H1 (cell line): ENCODE measurements at regions not wholly inside any gene's neighbourhood (a gene's known extent, or its start where the extent isn't known, plus 50 kb on each side); places are given as distances from the start of the nearest gene placed in this dataset.
A peak's percentile ranks its signal among the peaks of the same experiment; 100 is the strongest.

Experiments
- CTCF ChIA-PET: fragments of 300-600 bp; sonication (Branson Sonifier 250); formaldehyde crosslinking; loops from one replicate; lab custom pipeline; 2021; ENCODE audit not compliant: partially characterized antibody; lab: Charles Lee
- POLR2A ChIA-PET: fragments of 300-600 bp; sonication (Branson Sonifier 250); formaldehyde crosslinking; loops from one replicate; lab custom pipeline; 2021; ENCODE audit warnings: inconsistent platforms; ENCODE audit not compliant: partially characterized antibody; lab: Charles Lee
- DNase-seq, 2 experiments: peaks; one replicate each; pipeline versions ENCODE4 v3.0.0 to v3.0.0-alpha.2; 2010 to 2022; ENCODE audit warnings: low spot score in 2 of 2, low read depth in 1 of 2, mixed read lengths in 1 of 2
- FAIRE-seq: peaks from 2 replicates; lab custom pipeline; 2011; peaks lifted over from hg19 to GRCh38; lab: Jason Lieb, UNC
- H2AFZ ChIP-seq: 2 replicates; pipeline ENCODE4 v1.8.1; 2012; ENCODE audit warnings: low read length, inconsistent platforms
- H2AK5ac ChIP-seq: 2 replicates; pipeline ENCODE4 v1.6.1; 2013; ENCODE audit warnings: low read depth, low read length
- H2BK120ac ChIP-seq: replicated peaks from 2 replicates; pipeline ENCODE3; 2013; ENCODE audit warnings: low read depth, low read length, inconsistent platforms
- H2BK12ac ChIP-seq: 2 replicates; pipeline ENCODE4 v1.6.1; 2013; ENCODE audit warnings: low read depth, low read length
- H2BK15ac ChIP-seq: 2 replicates; pipeline ENCODE4 v1.6.1; 2013; ENCODE audit warnings: low read length
- H2BK20ac ChIP-seq: 2 replicates; pipeline ENCODE4 v1.6.1; 2013; ENCODE audit warnings: low read length
- H2BK5ac ChIP-seq: 2 replicates; pipeline ENCODE4 v1.6.1; 2013; ENCODE audit warnings: low read depth, low read length
- H3K14ac ChIP-seq: 2 replicates; pipeline ENCODE4 v1.6.1; 2013; ENCODE audit warnings: inconsistent platforms; ENCODE audit not compliant: insufficient read length
- H3K18ac ChIP-seq: 2 replicates; pipeline ENCODE4 v1.6.1; 2013; ENCODE audit warnings: low read length; ENCODE audit errors: extremely low read depth
- H3K23ac ChIP-seq: 2 replicates; pipeline ENCODE4 v1.6.1; 2013; ENCODE audit warnings: inconsistent platforms; ENCODE audit not compliant: insufficient read length
- H3K23me2 ChIP-seq: 2 replicates; pipeline ENCODE4 v1.6.1; 2013; ENCODE audit warnings: low read depth, low read length
- H3K27ac ChIP-seq: 2 replicates; pipeline ENCODE4 v1.6.1; 2011; ENCODE audit warnings: low read depth, low read length, inconsistent platforms
- H3K27me3 ChIP-seq, 4 experiments: replicated peaks in 1 of 4; 1 replicate in 1 of 4; 2 replicates in 3 of 4; pipeline versions ENCODE4 v1.6.1 to v1.8.1; 2011 to 2013; ENCODE audit warnings: low read length in 3 of 4, mild to moderate bottlenecking in 3 of 4, inconsistent platforms in 2 of 4, mixed read lengths in 2 of 4, moderate library complexity in 1 of 4; ENCODE audit not compliant: control insufficient read depth in 3 of 4, insufficient read depth in 3 of 4; ENCODE audit errors: extremely low read depth in 1 of 4
- H3K36me3 ChIP-seq, 4 experiments: 2 replicates each; pipeline versions ENCODE4 v1.6.1 to v1.8.1; 2011 to 2013; ENCODE audit warnings: mild to moderate bottlenecking in 4 of 4, low read length in 3 of 4, moderate library complexity in 2 of 4, control low read depth in 1 of 4, inconsistent platforms in 1 of 4; ENCODE audit not compliant: insufficient read depth in 4 of 4, control insufficient read depth in 2 of 4
- H3K4ac ChIP-seq: replicated peaks from 2 replicates; pipeline ENCODE3; 2013; ENCODE audit warnings: low read length, low read depth, mixed read lengths, inconsistent platforms; ENCODE audit not compliant: insufficient read length
- H3K4me1 ChIP-seq, 4 experiments: replicated peaks in 1 of 4; 1 replicate in 1 of 4; 2 replicates in 3 of 4; pipeline versions ENCODE4 v1.6.1 to v1.8.1; 2011 to 2013; ENCODE audit warnings: low read length in 3 of 4, inconsistent platforms in 2 of 4, mixed read lengths in 1 of 4; ENCODE audit not compliant: insufficient read depth in 4 of 4, control insufficient read depth in 3 of 4
- H3K4me2 ChIP-seq, 2 experiments: 2 replicates each; pipeline versions ENCODE4 v1.6.1 to v1.8.1; 2011 to 2013; ENCODE audit warnings: low read depth in 2 of 2, low read length in 2 of 2, control low read depth in 1 of 2, inconsistent platforms in 1 of 2, mild to moderate bottlenecking in 1 of 2; ENCODE audit not compliant: insufficient read depth in 1 of 2
- H3K4me3 ChIP-seq, 4 experiments: fragments of 200-600, 300-600 bp in 1 of 4; sonication (generic), shearing (Covaris generic), sonication (Bioruptor Twin) in 1 of 4; 2 replicates each; pipeline versions ENCODE4 v1.5.1 to v1.8.1; 2011 to 2016; ENCODE audit warnings: low read length in 4 of 4, low read depth in 3 of 4, control low read depth in 2 of 4, inconsistent platforms in 2 of 4, mild to moderate bottlenecking in 2 of 4, mixed read lengths in 1 of 4, moderate library complexity in 1 of 4; ENCODE audit not compliant: insufficient read depth in 2 of 4; ENCODE audit errors: extremely low read depth in 1 of 4
- H3K56ac ChIP-seq: replicated peaks from 2 replicates; pipeline ENCODE3; 2013; ENCODE audit warnings: low read depth, mild to moderate bottlenecking, mixed read lengths, low read length, inconsistent platforms; ENCODE audit not compliant: insufficient read length
- H3K79me1 ChIP-seq: 2 replicates; pipeline ENCODE4 v1.6.1; 2013; ENCODE audit warnings: low read depth, low read length, control low read depth
- H3K79me2 ChIP-seq, 2 experiments: 2 replicates each; pipeline versions ENCODE4 v1.6.1 to v1.8.1; 2012 to 2013; ENCODE audit warnings: low read length in 2 of 2, mild to moderate bottlenecking in 2 of 2, inconsistent platforms in 1 of 2; ENCODE audit not compliant: insufficient read depth in 2 of 2, control insufficient read depth in 1 of 2
- H3K9ac ChIP-seq, 4 experiments: replicated peaks in 1 of 4; 1 replicate in 1 of 4; 2 replicates in 3 of 4; pipeline versions ENCODE4 v1.6.1 to v1.8.1; 2011 to 2013; ENCODE audit warnings: low read depth in 3 of 4, low read length in 3 of 4, control low read depth in 2 of 4, mild to moderate bottlenecking in 2 of 4, moderate library complexity in 2 of 4, inconsistent platforms in 1 of 4; ENCODE audit errors: extremely low read depth in 1 of 4
- H3K9me3 ChIP-seq, 2 experiments: 2 replicates each; pipeline versions ENCODE4 v1.6.1 to v1.8.1; 2012 to 2013; ENCODE audit warnings: mild to moderate bottlenecking in 2 of 2, moderate library complexity in 2 of 2, control low read depth in 1 of 2, inconsistent platforms in 1 of 2, low read depth in 1 of 2, low read length in 1 of 2, mixed read lengths in 1 of 2; ENCODE audit not compliant: insufficient read depth in 2 of 2
- H4K20me1 ChIP-seq, 2 experiments: replicated peaks in 1 of 2; 2 replicates each; pipeline versions ENCODE3 to v1.8.1; 2011 to 2013; ENCODE audit warnings: inconsistent platforms in 2 of 2, low read length in 2 of 2, mild to moderate bottlenecking in 1 of 2; ENCODE audit not compliant: insufficient read depth in 2 of 2, control insufficient read depth in 1 of 2
- H4K5ac ChIP-seq: 2 replicates; pipeline ENCODE4 v1.6.1; 2013; ENCODE audit warnings: low read length, low read depth, mixed read lengths, inconsistent platforms; ENCODE audit not compliant: insufficient read length
- H4K8ac ChIP-seq: 2 replicates; pipeline ENCODE4 v1.8.0; 2013; ENCODE audit warnings: mild to moderate bottlenecking, moderate library complexity, low read length, inconsistent platforms; ENCODE audit not compliant: insufficient read depth; ENCODE audit errors: extremely low read depth
- H4K91ac ChIP-seq: replicated peaks from 2 replicates; pipeline ENCODE3; 2013; ENCODE audit warnings: low read length, mixed read lengths, inconsistent platforms; ENCODE audit not compliant: insufficient read length
- CHD1 ChIP-seq: IDR thresholded peaks from 2 replicates; pipeline ENCODE4 v1.6.1; 2012; ENCODE audit warnings: low read depth, low read length, improper control_type of control experiment
- CREB1 ChIP-seq: IDR thresholded peaks from 2 replicates; pipeline ENCODE4 v1.6.1; 2012; ENCODE audit warnings: inconsistent platforms
- HDAC2 ChIP-seq, 2 experiments: fragments of 300-600 bp in 1 of 2; sonication (generic) in 1 of 2; IDR thresholded peaks; 2 replicates each; pipeline ENCODE4 v1.6.1; 2011 to 2012; ENCODE audit warnings: low read depth in 2 of 2, low read length in 2 of 2, mild to moderate bottlenecking in 2 of 2, moderate library complexity in 2 of 2, borderline replicate concordance in 1 of 2, inconsistent platforms in 1 of 2
- JUN ChIP-seq: IDR thresholded peaks from 2 replicates; pipeline ENCODE4 v1.6.1; 2011; ENCODE audit warnings: low read depth, mild to moderate bottlenecking, improper control_type of control experiment, low read length
- KDM1A ChIP-seq: fragments of 200-600, 300-600 bp; sonication (generic); IDR thresholded peaks from 2 replicates; pipeline ENCODE4 v1.7.1; 2016; ENCODE audit warnings: mild to moderate bottlenecking, low read length, borderline replicate concordance
- POLR2AphosphoS5 ChIP-seq: IDR thresholded peaks from 2 replicates; pipeline ENCODE4 v1.6.1; 2011; ENCODE audit warnings: low read depth, low read length
- POU5F1 ChIP-seq: IDR thresholded peaks from 2 replicates; pipeline ENCODE4 v1.6.1; 2011; ENCODE audit warnings: low read depth, mild to moderate bottlenecking, low read length, moderate library complexity
- SIRT6 ChIP-seq: IDR thresholded peaks from one replicate; pipeline ENCODE4 v1.7.1; 2012; ENCODE audit warnings: low read length, inconsistent platforms
- SP1 ChIP-seq: IDR thresholded peaks from 2 replicates; pipeline ENCODE4 v1.6.1; 2011; ENCODE audit warnings: low read depth, low read length
- SUZ12 ChIP-seq: fragments of 200-600 bp; sonication (generic); IDR thresholded peaks from 2 replicates; pipeline ENCODE4 v1.6.1; 2012; ENCODE audit warnings: mild to moderate bottlenecking, inconsistent platforms, low read length, moderate library complexity, mixed read lengths
- TAF1 ChIP-seq: IDR thresholded peaks from 2 replicates; pipeline ENCODE4 v1.6.1; 2011; ENCODE audit warnings: mild to moderate bottlenecking, low read depth, low read length
- ZNF274 ChIP-seq: IDR thresholded peaks from 2 replicates; pipeline ENCODE4 v1.7.0; 2012; ENCODE audit warnings: low read length, borderline replicate concordance; ENCODE audit errors: extremely low read depth
- WGBS, 2 experiments: shearing (Covaris generic) in 1 of 2; methylation state at CpG; one replicate each; pipeline versions ENCODE4 v1.1.6 to v1.1.7; 2013 to 2015; ENCODE audit warnings: low lambda C conversion rate in 2 of 2, mixed read lengths in 2 of 2, inconsistent platforms in 1 of 2, low coverage in 1 of 2, missing lambda C conversion rate in 1 of 2; ENCODE audit not compliant: insufficient replicate concordance in 2 of 2, insufficient coverage in 1 of 2, insufficient read length in 1 of 2; ENCODE audit errors: extremely low coverage in 1 of 2, missing lambda C conversion rate in 1 of 2; 5-methylcytosine and 5-hydroxymethylcytosine counted together
- TF ChIP-seq, protein P1 (sequence below): IDR thresholded peaks from 2 replicates; pipeline ENCODE4 v1.6.1; 2012; ENCODE audit warnings: inconsistent platforms

DNA sequence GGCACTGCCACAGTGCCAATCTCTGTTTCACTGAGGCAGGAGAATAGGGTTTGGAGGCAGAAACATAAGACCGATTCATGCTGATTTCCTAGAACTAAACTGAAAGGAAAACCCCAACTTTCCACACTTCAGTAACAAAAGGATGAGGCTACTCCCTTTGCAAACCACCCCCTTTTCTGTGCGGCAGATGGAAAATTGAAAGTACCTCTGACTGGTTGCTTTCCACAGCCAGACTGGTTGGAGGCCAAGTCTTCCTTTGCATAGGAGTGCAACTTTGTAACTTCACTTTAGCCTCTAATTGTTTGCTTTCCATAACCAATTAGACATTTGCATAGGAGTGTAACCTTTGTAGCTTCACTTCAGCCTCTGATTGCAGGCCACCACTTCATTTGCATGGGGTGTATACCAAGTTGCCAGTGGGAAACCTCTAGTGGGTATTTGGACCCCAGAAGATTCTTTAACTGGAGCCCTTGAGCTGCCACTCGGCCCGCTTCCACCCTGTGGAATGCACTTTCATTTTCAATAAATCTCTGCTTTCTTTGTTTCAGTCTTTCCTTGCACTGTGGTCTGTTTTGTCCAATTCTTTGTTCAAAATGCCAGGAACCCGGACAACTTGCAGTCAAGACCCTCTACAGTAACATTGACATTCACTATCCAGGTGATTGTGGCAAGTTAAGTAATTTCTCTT lies 252.0 kb downstream of the UTP18 start:
- no peak overlapping the region for H3K14ac ChIP-seq
- no peak overlapping the region for H3K18ac ChIP-seq
- H3K4me1 ChIP-seq: no peaks in the 10 kb centered on the region
- H4K5ac ChIP-seq: no peak overlapping the region
- FAIRE-seq (no peak), DNase-seq (no peak)
- no peak overlapping the region for H3K4me2 ChIP-seq
- H2AFZ ChIP-seq: peak overlapping the region; percentile 6; the same call in 1 of the 2 replicates
- no peaks in the 10 kb centered on the region for H4K20me1 ChIP-seq
- no peak overlapping the region for H3K23ac ChIP-seq
- no peak overlapping the region for H2BK20ac ChIP-seq
- no peaks in the 10 kb centered on the region for H3K36me3 ChIP-seq
- no peak overlapping the region for H3K4ac ChIP-seq
- no peak overlapping the region for H2AK5ac ChIP-seq
- no peak overlapping the region for H3K56ac ChIP-seq
- POLR2A ChIA-PET: no interaction called here
- H3K79me1 ChIP-seq: no peaks in the 10 kb centered on the region
- H3K23me2 ChIP-seq: no peaks in the 10 kb centered on the region
- no peak overlapping the region for H3K27ac ChIP-seq
- H2BK15ac ChIP-seq: no peak overlapping the region
- no peaks in the 10 kb centered on the region for H3K27me3 ChIP-seq
- H2BK5ac ChIP-seq: no peak overlapping the region
- no peak overlapping the region for H3K4me3 ChIP-seq
- no peaks in the 10 kb centered on the region for H3K9me3 ChIP-seq
- H2BK12ac ChIP-seq: no peak overlapping the region
- H4K91ac ChIP-seq: no peak overlapping the region
- H4K8ac ChIP-seq: no peak overlapping the region; the same call in 1 of the 2 replicates
- 89% methylated on average over 5 of the region's 5 CpGs; no CpG with 5 or more reads in 1 of the 2 experiments for WGBS, 2 experiments
- no peaks in the 10 kb centered on the region for H3K79me2 ChIP-seq
- H3K9ac ChIP-seq: no peak overlapping the region; a peak in 1 of 7 replicates
- no peak overlapping the region for H2BK120ac ChIP-seq
- CTCF ChIA-PET: interaction anchor here (0.7 to 1.3 kb wide), 3 partner anchors 8 to 25 kb away, joined by 3 to 4 read pairs (median 4); no protein-coding TSS in a partner anchor
- TF ChIP-seq POU5F1: no peak
- TF ChIP-seq, protein P1, sequence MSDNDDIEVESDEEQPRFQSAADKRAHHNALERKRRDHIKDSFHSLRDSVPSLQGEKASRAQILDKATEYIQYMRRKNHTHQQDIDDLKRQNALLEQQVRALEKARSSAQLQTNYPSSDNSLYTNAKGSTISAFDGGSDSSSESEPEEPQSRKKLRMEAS: no peak
- TF ChIP-seq KDM1A: no peak
- no peak for TF ChIP-seq JUN
- TF ChIP-seq ZNF274: no peak
- no peak for TF ChIP-seq SUZ12
- no peak for TF ChIP-seq CHD1
- no peak for TF ChIP-seq TAF1
- no peak for TF ChIP-seq HDAC2 (IDR thresholded peaks at IDR 0.05; ENCODE audit: borderline replicate concordance in 1 of 2, low read depth in 2 of 2, low read length in 2 of 2)
- no peak for TF ChIP-seq SIRT6
- TF ChIP-seq CREB1: no peak
- TF ChIP-seq POLR2AphosphoS5: no peak
- TF ChIP-seq SP1: no peak
